Right atrium auricular region (tissue), 2 donors: ENCODE measurements at regions not wholly inside any gene's neighbourhood (a gene's known extent, or its start where the extent isn't known, plus 50 kb on each side); places are given as distances from the start of the nearest gene placed in this dataset.

Experiments used
- DNase-seq: peaks from one replicate; pipeline ENCODE4 v3.0.0-alpha.2; 2019; ENCODE audit warnings: low spot score
- H3K27ac ChIP-seq, 2 donors: fragments of 200-600 bp; sonication (generic); 1 replicate in 1 of 2; 2 replicates in 1 of 2; pipeline ENCODE4 v1.5.1; 2016 to 2019
- H3K27me3 ChIP-seq, 2 donors: fragments of 200-600 bp; sonication (generic); one replicate each; pipeline versions ENCODE4 v1.5.1 to v1.6.0; 2017 to 2019
- H3K36me3 ChIP-seq: fragments of 200-600 bp; sonication (generic); one replicate; pipeline ENCODE4 v1.5.1; 2016
- H3K4me1 ChIP-seq, 2 donors: fragments of 200-600 bp; sonication (generic); one replicate each; pipeline versions ENCODE4 v1.5.1 to v1.6.0; 2017 to 2019
- H3K4me3 ChIP-seq, 2 donors: fragments of 200-600 bp; sonication (generic); 1 replicate in 1 of 2; 2 replicates in 1 of 2; pipeline ENCODE4 v1.5.1; 2017 to 2019; ENCODE audit warnings: mild to moderate bottlenecking in 1 of 2, moderate library complexity in 1 of 2
- H3K9me3 ChIP-seq, 2 donors: fragments of 200-600 bp; sonication (generic); one replicate each; pipeline ENCODE4 v1.5.1; 2019
- CTCF ChIP-seq, 2 donors: fragments of 200-600 bp; sonication (generic); IDR thresholded peaks; one replicate each; pipeline ENCODE4 v1.5.1; 2019; ENCODE audit warnings: antibody characterized with exemption in 2 of 2

GRCh38 chr4:130568746-130569145, 1472.8 kb downstream of the C4orf33 start:
- H3K36me3 ChIP-seq: no peaks in the 10 kb centered on the region
- H3K4me1 ChIP-seq: no peaks in the 10 kb centered on the region
- no peaks in the 10 kb centered on the region for H3K27me3 ChIP-seq
- no peak for DNase-seq
- H3K4me3 ChIP-seq: no peak overlapping the region
- TF ChIP-seq CTCF (IDR thresholded peaks at IDR 0.05): no peak
- H3K9me3 ChIP-seq: no peaks in the 10 kb centered on the region
- H3K27ac ChIP-seq: no peak overlapping the region

DNA sequence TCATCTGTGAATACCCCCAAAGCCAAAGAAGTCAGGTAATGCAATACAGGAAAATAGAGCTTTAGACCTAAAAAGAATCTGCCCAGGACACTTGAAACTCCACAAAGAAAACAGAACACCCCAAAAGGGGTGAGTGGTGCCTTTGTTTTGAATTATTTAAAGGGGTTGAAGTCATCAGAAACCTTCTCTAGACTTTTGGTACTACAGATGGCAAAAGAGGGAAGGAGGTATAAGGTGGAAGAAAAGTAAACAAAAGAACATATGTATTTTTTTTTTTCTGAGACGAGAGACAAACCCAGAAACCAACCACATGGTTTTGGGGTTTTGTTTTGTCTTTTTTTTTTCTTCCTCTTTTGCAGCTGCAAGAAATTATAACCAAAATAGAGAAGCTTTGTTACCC, 1477.8 kb downstream of the C4orf33 start:
- Histone ChIP-seq H3K27ac (no peak overlapping the region), H3K4me3 (no peak overlapping the region), H3K36me3 (no peaks in the 10 kb centered on the region), H3K4me1 (no peaks in the 10 kb centered on the region), H3K9me3 (no peaks in the 10 kb centered on the region), H3K27me3 (no peaks in the 10 kb centered on the region)
- DNase-seq: no peak
- TF ChIP-seq CTCF (IDR thresholded peaks at IDR 0.05): no peak

- no peak for DNase-seq
- no peaks in the 10 kb centered on the region for H3K27me3 ChIP-seq
- H3K4me3 ChIP-seq: no peak overlapping the region
- no peak for TF ChIP-seq CTCF (IDR thresholded peaks at IDR 0.05)
- no peaks in the 10 kb centered on the region for H3K36me3 ChIP-seq
- no peaks in the 10 kb centered on the region for H3K4me1 ChIP-seq
- no peaks in the 10 kb centered on the region for H3K9me3 ChIP-seq
- H3K27ac ChIP-seq: no peak overlapping the region
These were observed 1478.3 kb downstream of the C4orf33 start for GRCh38 chr4:130574215-130574614.

DNA sequence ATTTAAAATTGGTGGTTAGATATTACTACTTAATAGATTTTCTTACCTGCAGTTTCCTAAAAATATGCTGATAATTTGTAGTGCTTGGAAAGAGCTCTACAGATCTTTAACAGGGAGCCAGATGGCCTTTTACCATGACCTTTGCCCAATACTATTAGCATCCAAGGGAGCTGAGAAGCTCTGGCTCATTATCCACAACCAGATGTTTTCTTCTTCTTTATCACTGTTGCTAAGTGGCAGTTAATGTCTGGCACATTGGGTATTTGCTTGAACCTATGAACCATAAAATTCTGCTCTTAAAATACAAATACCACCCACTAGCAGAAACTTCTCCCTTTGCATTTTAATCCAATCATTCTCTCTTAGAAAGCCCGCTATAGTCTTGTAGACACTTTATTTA, 1480.3 kb downstream of the C4orf33 start:
- H3K4me3 ChIP-seq: no peak overlapping the region

GRCh38 chr4:130591091-130591490, 1495.1 kb downstream of the C4orf33 start:
- H3K9me3 ChIP-seq: peaks cover 0 to 5% of the 10 kb centered on the region in 2 donors
- DNase-seq: no peak
- no peaks in the 10 kb centered on the region for H3K27me3 ChIP-seq
- TF ChIP-seq CTCF (IDR thresholded peaks at IDR 0.05): no peak
- no peak overlapping the region for H3K4me3 ChIP-seq
- H3K36me3 ChIP-seq: no peaks in the 10 kb centered on the region
- no peaks in the 10 kb centered on the region for H3K4me1 ChIP-seq
- no peak overlapping the region for H3K27ac ChIP-seq

More for the DNA sequence above, 1480.3 kb downstream of the C4orf33 start:
- no peak for DNase-seq
- Histone ChIP-seq H3K27ac (no peak overlapping the region), H3K36me3 (no peaks in the 10 kb centered on the region), H3K27me3 (no peaks in the 10 kb centered on the region), H3K4me1 (no peaks in the 10 kb centered on the region), H3K9me3 (no peaks in the 10 kb centered on the region)
- TF ChIP-seq CTCF (IDR thresholded peaks at IDR 0.05): no peak

DNA sequence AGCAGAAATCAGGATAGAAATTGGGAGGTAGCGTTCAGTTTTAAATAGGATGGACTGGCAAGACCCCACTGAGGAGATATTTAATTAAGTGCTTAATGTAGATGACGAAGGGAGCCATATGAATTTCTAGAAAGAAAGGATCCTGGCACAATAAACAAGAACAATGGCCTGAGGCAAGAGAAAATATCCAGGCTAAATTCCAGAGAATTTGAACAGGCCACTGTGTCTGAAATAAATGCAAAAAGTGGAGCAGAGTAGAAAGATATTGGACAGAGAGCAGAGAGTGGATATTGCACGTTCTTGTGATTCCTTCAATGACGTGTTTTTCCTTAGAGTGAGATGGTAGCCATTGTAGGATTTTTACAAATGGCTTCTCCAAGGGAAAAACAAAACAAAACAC, 1504.8 kb downstream of the C4orf33 start:
- Histone ChIP-seq H3K9me3 (no peaks in the 10 kb centered on the region), H3K36me3 (no peaks in the 10 kb centered on the region), H3K4me1 (no peaks in the 10 kb centered on the region), H3K4me3 (no peak overlapping the region), H3K27me3 (no peaks in the 10 kb centered on the region), H3K27ac (no peak overlapping the region)
- DNase-seq: no peak
- no peak for TF ChIP-seq CTCF (IDR thresholded peaks at IDR 0.05)
